ENCODE measurements at regions not wholly inside any gene's neighbourhood (a gene's known extent, or its start where the extent isn't known, plus 50 kb on each side); places are given as distances from the start of the nearest gene placed in this dataset.

DNA sequence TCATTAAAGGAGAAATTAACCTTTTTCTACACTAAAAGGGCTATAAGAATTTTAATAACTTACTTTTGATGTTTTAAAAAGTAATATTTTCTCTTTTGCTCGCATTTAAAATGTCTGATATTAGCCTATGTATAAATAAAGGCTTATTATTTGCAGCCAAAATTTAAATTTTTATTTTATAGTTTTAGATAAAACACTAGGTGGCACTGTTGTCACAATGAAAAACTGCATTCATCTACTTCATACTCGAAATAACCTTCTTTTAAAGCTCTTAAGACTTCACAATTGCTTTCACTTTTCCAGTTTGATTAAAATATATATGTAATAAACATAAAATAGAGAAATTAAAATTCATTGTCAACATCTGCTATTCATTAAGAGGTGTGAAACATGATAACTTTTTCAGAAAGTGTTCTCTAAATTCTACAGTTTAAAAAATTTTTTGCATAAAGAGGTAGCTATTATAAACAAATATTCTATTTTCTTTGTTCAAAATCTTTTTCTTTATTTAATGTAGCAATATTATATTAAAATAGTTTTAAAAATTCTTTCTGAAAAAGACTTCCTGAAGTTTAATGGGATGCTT lies 78.8 kb upstream of the DEFB112 start:
- Histone ChIP-seq H4K8ac (ENCODE audit: low read depth, low read length) (no peak overlapping the region), H3K18ac (ENCODE audit: low read length) (no peak overlapping the region), H3K9ac (ENCODE audit: low read depth, low read length, poor library complexity) (no peak overlapping the region), H3K79me1 (ENCODE audit: low read depth, low read length) (no peaks in the 10 kb centered on the region), H3K9me3 (replicated peaks in 1 of 2; ENCODE audit: control insufficient read depth in 2 of 2, insufficient read depth in 1 of 2, low read depth in 1 of 2, low read length in 2 of 2) (no peaks in the 10 kb centered on the region), H3K4me3 (ENCODE audit: low read length in 2 of 2) (no peak overlapping the region), H3K36me3 (replicated peaks in 1 of 2; ENCODE audit: control insufficient read depth in 2 of 2, insufficient read depth in 2 of 2, low read length in 2 of 2) (no peaks in the 10 kb centered on the region), H3K27ac (replicated peaks; ENCODE audit: low read length) (no peak overlapping the region), H2AK5ac (ENCODE audit: low read depth, low read length) (no peak overlapping the region), H3K14ac (ENCODE audit: low read length) (no peak overlapping the region), H3K4me2 (ENCODE audit: insufficient read depth, low read length, poor library complexity, severe bottlenecking) (no peak overlapping the region), H2AFZ (ENCODE audit: low read length) (no peak overlapping the region), H3K23ac (ENCODE audit: low read depth, low read length, poor library complexity) (no peak overlapping the region), H2BK15ac (ENCODE audit: low read length) (no peak overlapping the region), H2BK120ac (ENCODE audit: low read depth, low read length) (no peak overlapping the region), H3K4ac (ENCODE audit: low read length) (no peak overlapping the region), H2BK12ac (ENCODE audit: low read length) (no peak overlapping the region), H2BK5ac (ENCODE audit: low read length) (no peak overlapping the region), H4K91ac (ENCODE audit: low read depth, low read length, poor library complexity) (no peak overlapping the region), H3K27me3 (ENCODE audit: control insufficient read depth in 3 of 3, insufficient read depth in 3 of 3, low read depth in 1 of 3, low read length in 3 of 3) (no peaks in the 10 kb centered on the region), H3K4me1 (ENCODE audit: control insufficient read depth in 2 of 2, insufficient read depth in 1 of 2, low read depth in 1 of 2, low read length in 2 of 2) (no peaks in the 10 kb centered on the region)
- no peak for DNase-seq (ENCODE audit: low spot score)
- no CpG with 5 or more reads among the region's 2 CpGs for WGBS, 2 donors (ENCODE audit: extremely low coverage in 2 of 2, insufficient read length in 2 of 2, insufficient replicate concordance in 1 of 2)

DNA sequence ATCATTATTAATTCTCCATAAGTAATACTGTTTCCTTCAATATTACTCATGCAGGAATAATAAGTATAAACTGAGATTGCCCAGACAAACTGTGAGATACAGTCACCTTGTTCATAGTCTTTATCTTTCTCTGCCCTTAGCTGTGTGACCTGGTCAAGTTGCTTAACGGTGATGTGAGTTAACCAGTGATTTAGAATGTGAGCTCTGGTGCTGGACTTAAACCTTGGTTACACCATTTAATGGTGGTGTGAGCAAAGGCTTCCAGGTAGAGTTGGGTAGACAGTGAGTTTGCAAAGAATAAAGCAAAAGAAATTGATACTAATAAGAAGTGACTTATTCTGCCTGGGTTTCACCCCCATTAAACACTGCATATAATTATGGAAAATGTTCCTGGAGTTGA lies 86.2 kb upstream of the DEFB112 start:
- Histone ChIP-seq H3K27ac (replicated peaks; ENCODE audit: low read length) (no peak overlapping the region), H3K27me3 (ENCODE audit: control insufficient read depth in 3 of 3, insufficient read depth in 3 of 3, low read depth in 1 of 3, low read length in 3 of 3) (no peaks in the 10 kb centered on the region), H3K4me1 (ENCODE audit: control insufficient read depth in 2 of 2, insufficient read depth in 1 of 2, low read depth in 1 of 2, low read length in 2 of 2) (no peaks in the 10 kb centered on the region), H3K4ac (ENCODE audit: low read length) (no peak overlapping the region), H4K91ac (ENCODE audit: low read depth, low read length, poor library complexity) (no peak overlapping the region), H2BK12ac (ENCODE audit: low read length) (no peak overlapping the region), H3K14ac (ENCODE audit: low read length) (no peak overlapping the region), H2AFZ (ENCODE audit: low read length) (no peak overlapping the region), H2BK120ac (ENCODE audit: low read depth, low read length) (no peak overlapping the region), H3K9ac (ENCODE audit: low read depth, low read length, poor library complexity) (no peak overlapping the region), H3K23ac (ENCODE audit: low read depth, low read length, poor library complexity) (no peak overlapping the region), H3K4me2 (ENCODE audit: insufficient read depth, low read length, poor library complexity, severe bottlenecking) (no peak overlapping the region), H2BK15ac (ENCODE audit: low read length) (no peak overlapping the region), H2BK5ac (ENCODE audit: low read length) (no peak overlapping the region), H3K18ac (ENCODE audit: low read length) (no peak overlapping the region), H4K8ac (ENCODE audit: low read depth, low read length) (no peak overlapping the region), H2AK5ac (ENCODE audit: low read depth, low read length) (no peak overlapping the region), H3K79me1 (ENCODE audit: low read depth, low read length) (no peaks in the 10 kb centered on the region), H3K9me3 (replicated peaks in 1 of 2; ENCODE audit: control insufficient read depth in 2 of 2, insufficient read depth in 1 of 2, low read depth in 1 of 2, low read length in 2 of 2) (no peaks in the 10 kb centered on the region), H3K4me3 (ENCODE audit: low read length in 2 of 2) (no peak overlapping the region), H3K36me3 (replicated peaks in 1 of 2; ENCODE audit: control insufficient read depth in 2 of 2, insufficient read depth in 2 of 2, low read length in 2 of 2) (no peaks in the 10 kb centered on the region)
- no CpG with 5 or more reads among the region's 1 CpG for WGBS, 2 donors (ENCODE audit: extremely low coverage in 2 of 2, insufficient read length in 2 of 2, insufficient replicate concordance in 1 of 2)
- DNase-seq (ENCODE audit: low spot score): no peak

DNA sequence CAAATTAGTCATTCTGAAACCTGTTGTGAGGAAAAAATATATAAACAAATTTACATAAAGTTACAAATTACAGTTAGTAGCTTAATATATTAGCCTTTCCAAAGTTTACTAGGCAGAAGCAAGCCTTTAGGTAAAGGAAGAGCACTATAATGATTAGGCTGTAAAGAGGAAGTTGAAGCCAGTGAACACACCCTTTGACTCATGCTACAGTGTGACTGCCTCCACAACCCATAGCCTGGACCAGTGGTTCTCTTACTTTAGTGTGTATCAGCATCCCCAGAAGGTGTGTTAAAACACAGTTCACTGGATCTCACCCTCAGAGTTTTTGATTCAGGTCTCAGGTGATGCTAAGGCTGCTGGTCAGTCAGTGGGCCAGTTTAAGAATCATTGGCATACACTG lies 91.4 kb upstream of the DEFB112 start:
- Histone ChIP-seq H2AFZ (ENCODE audit: low read length) (no peak overlapping the region), H3K23ac (ENCODE audit: low read depth, low read length, poor library complexity) (no peak overlapping the region), H3K27ac (replicated peaks; ENCODE audit: low read length) (no peak overlapping the region), H3K9ac (ENCODE audit: low read depth, low read length, poor library complexity) (no peak overlapping the region), H3K4me2 (ENCODE audit: insufficient read depth, low read length, poor library complexity, severe bottlenecking) (no peak overlapping the region), H2BK15ac (ENCODE audit: low read length) (no peak overlapping the region), H3K36me3 (replicated peaks in 1 of 2; ENCODE audit: control insufficient read depth in 2 of 2, insufficient read depth in 2 of 2, low read length in 2 of 2) (no peaks in the 10 kb centered on the region), H2AK5ac (ENCODE audit: low read depth, low read length) (no peak overlapping the region), H2BK12ac (ENCODE audit: low read length) (no peak overlapping the region), H4K8ac (ENCODE audit: low read depth, low read length) (no peak overlapping the region), H3K14ac (ENCODE audit: low read length) (no peak overlapping the region), H3K4ac (ENCODE audit: low read length) (no peak overlapping the region), H3K27me3 (ENCODE audit: control insufficient read depth in 3 of 3, insufficient read depth in 3 of 3, low read depth in 1 of 3, low read length in 3 of 3) (no peaks in the 10 kb centered on the region), H3K79me1 (ENCODE audit: low read depth, low read length) (no peaks in the 10 kb centered on the region), H2BK120ac (ENCODE audit: low read depth, low read length) (no peak overlapping the region), H3K4me3 (ENCODE audit: low read length in 2 of 2) (no peak overlapping the region), H4K91ac (ENCODE audit: low read depth, low read length, poor library complexity) (no peak overlapping the region), H2BK5ac (ENCODE audit: low read length) (no peak overlapping the region), H3K18ac (ENCODE audit: low read length) (no peak overlapping the region), H3K9me3 (replicated peaks in 1 of 2; ENCODE audit: control insufficient read depth in 2 of 2, insufficient read depth in 1 of 2, low read depth in 1 of 2, low read length in 2 of 2) (no peaks in the 10 kb centered on the region), H3K4me1 (ENCODE audit: control insufficient read depth in 2 of 2, insufficient read depth in 1 of 2, low read depth in 1 of 2, low read length in 2 of 2) (no peaks in the 10 kb centered on the region)
- no peak for DNase-seq (ENCODE audit: low spot score)

DNA sequence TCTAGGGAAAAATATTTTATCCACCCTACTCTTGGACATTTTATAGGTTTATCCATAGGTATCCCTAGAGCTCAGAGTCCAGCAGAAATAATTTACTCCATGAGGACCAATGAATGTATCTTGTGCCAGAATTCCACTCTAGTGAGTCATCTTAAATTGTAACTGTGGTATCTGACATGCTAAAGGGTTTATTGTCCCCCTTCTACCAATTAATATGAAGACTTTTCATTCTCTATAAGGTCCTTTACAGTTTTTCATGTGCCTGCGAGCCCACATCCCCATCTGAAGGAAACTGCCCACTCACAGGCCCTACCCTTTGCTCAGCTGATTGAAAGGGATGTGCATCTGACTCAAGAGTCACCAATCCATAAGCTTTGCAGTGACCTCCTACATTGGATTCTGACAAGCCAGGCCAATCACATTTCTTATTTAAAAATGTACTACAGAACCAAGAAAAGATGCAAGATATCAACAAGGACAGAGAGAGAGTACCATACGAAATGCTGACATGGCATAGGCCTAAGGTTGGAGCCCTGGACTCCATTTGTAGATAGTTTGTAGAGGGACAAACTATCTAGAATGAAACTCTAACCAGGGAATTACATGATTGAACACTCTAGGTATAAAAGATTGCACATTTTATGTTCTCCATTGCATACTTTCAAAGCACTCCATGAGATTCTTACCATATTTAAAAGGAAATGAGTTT lies 93.4 kb upstream of the DEFB112 start:
- Histone ChIP-seq H2BK12ac (ENCODE audit: low read length) (no peak overlapping the region), H3K9ac (ENCODE audit: low read depth, low read length, poor library complexity) (no peak overlapping the region), H3K4ac (ENCODE audit: low read length) (no peak overlapping the region), H2BK120ac (ENCODE audit: low read depth, low read length) (no peak overlapping the region), H3K9me3 (replicated peaks in 1 of 2; ENCODE audit: control insufficient read depth in 2 of 2, insufficient read depth in 1 of 2, low read depth in 1 of 2, low read length in 2 of 2) (no peaks in the 10 kb centered on the region), H3K27ac (replicated peaks; ENCODE audit: low read length) (no peak overlapping the region), H3K27me3 (ENCODE audit: control insufficient read depth in 3 of 3, insufficient read depth in 3 of 3, low read depth in 1 of 3, low read length in 3 of 3) (no peaks in the 10 kb centered on the region), H3K36me3 (replicated peaks in 1 of 2; ENCODE audit: control insufficient read depth in 2 of 2, insufficient read depth in 2 of 2, low read length in 2 of 2) (no peaks in the 10 kb centered on the region), H4K8ac (ENCODE audit: low read depth, low read length) (no peak overlapping the region), H3K4me3 (ENCODE audit: low read length in 2 of 2) (no peak overlapping the region), H3K23ac (ENCODE audit: low read depth, low read length, poor library complexity) (no peak overlapping the region), H2AK5ac (ENCODE audit: low read depth, low read length) (no peak overlapping the region), H2BK15ac (ENCODE audit: low read length) (no peak overlapping the region), H3K14ac (ENCODE audit: low read length) (no peak overlapping the region), H4K91ac (ENCODE audit: low read depth, low read length, poor library complexity) (no peak overlapping the region), H2AFZ (ENCODE audit: low read length) (no peak overlapping the region), H2BK5ac (ENCODE audit: low read length) (no peak overlapping the region), H3K4me1 (ENCODE audit: control insufficient read depth in 2 of 2, insufficient read depth in 1 of 2, low read depth in 1 of 2, low read length in 2 of 2) (no peaks in the 10 kb centered on the region), H3K4me2 (ENCODE audit: insufficient read depth, low read length, poor library complexity, severe bottlenecking) (no peak overlapping the region), H3K79me1 (ENCODE audit: low read depth, low read length) (no peaks in the 10 kb centered on the region), H3K18ac (ENCODE audit: low read length) (no peak overlapping the region)
- WGBS, 2 donors (ENCODE audit: extremely low coverage in 2 of 2, insufficient read length in 2 of 2, insufficient replicate concordance in 1 of 2): no CpG with 5 or more reads among the region's 2 CpGs
- no peak for DNase-seq (ENCODE audit: low spot score)

Data from neuronal stem cell (in vitro differentiated cells).